Neural progenitor cell (in vitro differentiated cells): ENCODE measurements at regions not wholly inside any gene's neighbourhood (a gene's known extent, or its start where the extent isn't known, plus 50 kb on each side); places are given as distances from the start of the nearest gene placed in this dataset.

Experiments
- CTCF ChIP-seq: fragments of 200-600 bp; sonication (generic); IDR thresholded peaks from 2 replicates; pipeline ENCODE4 v1.5.1; 2017; ENCODE audit warnings: antibody characterized with exemption, mild to moderate bottlenecking
- EZH2 ChIP-seq: fragments of 200-600 bp; sonication (generic); IDR thresholded peaks from 2 replicates; pipeline ENCODE4 v1.6.1; 2017; ENCODE audit warnings: antibody characterized with exemption, mild to moderate bottlenecking, moderate library complexity
- EZH2phosphoT487 ChIP-seq: fragments of 200-600 bp; sonication (generic); IDR thresholded peaks from 2 replicates; pipeline ENCODE4 v1.6.1; 2017; ENCODE audit warnings: antibody characterized with exemption

- TF ChIP-seq CTCF (no peak), EZH2 (no peak), EZH2phosphoT487 (no peak)
These were observed 558.4 kb upstream of the IGFBP7 start for GRCh38 chr4:57668621-57669020.
